DMS53 treated with DMSO at 0.1 percent for 48 hours (cell line): ENCODE measurements at regions not wholly inside any gene's neighbourhood (a gene's known extent, or its start where the extent isn't known, plus 50 kb on each side); places are given as distances from the start of the nearest gene placed in this dataset.
A peak's percentile ranks its signal among the peaks of the same experiment; 100 is the strongest.
"Not testable (repeated sequence)": the region's sequence is repeated elsewhere in the genome, so short reads cannot be mapped to it uniquely, and the experiment has no call there.

Source experiments
- DNase-seq: peaks from one replicate; lab custom pipeline; 2025; ENCODE audit not compliant: unreplicated experiment; lab: John Stamatoyannopoulos, UW

- DNase-seq = no peak
Observed at GRCh38 chr3:82198009-82198408, 436.6 kb upstream of the GBE1 start.

GRCh38 chr3:82196645-82197044 lies 435.2 kb upstream of the GBE1 start:
- no peak for DNase-seq

DNA sequence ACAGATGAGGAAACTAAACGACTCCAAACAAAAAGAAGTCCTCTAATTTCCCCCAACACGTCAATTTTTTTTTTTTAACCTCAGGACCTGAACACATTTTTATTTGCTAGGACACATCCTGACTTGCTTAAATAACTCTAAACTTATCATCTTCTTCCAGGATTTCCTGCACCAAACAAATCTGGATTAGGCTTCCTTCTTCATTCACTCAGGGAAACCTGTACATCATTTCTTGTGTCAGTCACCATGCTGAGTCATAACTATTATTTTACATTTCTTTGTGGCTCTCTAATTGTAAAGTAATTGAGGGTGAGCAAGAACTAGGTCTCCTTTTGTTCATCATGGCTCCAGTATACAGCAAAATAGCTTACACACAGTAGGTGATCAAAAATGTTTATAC lies 433.4 kb upstream of the GBE1 start:
- DNase-seq = no peak

DNA sequence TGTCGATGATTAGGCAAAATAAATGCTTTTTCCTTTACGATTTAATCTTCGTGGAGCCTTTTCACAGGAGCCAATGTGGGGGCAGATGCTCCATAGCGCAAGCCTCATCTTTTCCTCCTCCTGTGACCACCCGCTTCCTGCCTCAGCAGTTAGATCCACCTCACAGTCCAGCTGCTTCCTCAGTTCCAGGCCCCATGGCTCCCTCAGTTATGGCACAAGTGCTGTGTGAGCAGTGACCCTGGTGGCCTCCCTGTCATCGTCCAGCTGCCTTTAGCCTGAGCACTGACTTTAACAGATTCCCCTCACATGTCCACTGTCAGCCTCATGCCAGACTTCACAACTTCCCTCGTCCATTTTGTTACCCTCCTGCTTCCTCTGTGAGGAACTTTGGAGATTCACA lies 424.6 kb upstream of the GBE1 start:
- no peak for DNase-seq

DNA sequence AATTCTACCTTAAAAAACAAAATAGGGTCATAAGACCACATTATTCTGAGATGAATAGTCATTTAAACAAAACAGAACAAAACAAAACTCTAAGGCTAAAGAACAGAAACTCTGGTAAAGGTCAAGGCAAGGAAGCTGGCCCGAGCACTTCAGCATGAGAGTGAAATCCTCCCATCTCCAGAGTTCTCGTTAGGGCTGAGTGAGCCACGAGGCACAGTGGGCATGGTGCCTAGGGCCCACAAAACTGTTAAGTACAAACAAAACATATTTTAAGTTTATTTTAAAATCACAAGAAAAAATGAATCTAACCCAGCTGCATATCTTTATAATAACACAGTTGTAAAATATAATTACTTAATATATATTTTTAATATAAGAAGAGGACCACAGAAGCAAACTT lies 417.8 kb upstream of the GBE1 start:
- DNase-seq = no peak

DNA sequence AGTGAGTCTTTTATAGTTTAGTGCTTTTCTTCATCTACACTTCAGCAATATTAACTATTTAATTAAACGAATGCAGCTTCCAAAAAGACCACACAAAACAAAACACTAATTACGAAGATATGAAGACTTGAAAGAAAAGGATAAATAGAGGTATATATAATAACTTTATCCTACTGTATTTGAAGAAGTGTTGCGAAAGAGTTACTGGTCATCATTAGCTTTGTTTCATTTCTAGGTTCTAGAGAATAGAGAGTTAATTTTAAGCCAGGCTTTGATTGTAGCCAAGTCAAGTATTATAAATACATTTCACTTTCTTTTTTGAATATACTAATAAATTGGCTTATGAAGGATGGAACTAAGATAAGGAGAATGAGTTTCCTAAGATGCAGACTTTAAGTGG lies 416.8 kb upstream of the GBE1 start:
- no peak for DNase-seq

- no peak for DNase-seq
Observed at GRCh38 chr3:82177774-82178173, 416.3 kb upstream of the GBE1 start.

- no peak for DNase-seq
Observed at GRCh38 chr3:82165266-82165665, 403.8 kb upstream of the GBE1 start.

DNA sequence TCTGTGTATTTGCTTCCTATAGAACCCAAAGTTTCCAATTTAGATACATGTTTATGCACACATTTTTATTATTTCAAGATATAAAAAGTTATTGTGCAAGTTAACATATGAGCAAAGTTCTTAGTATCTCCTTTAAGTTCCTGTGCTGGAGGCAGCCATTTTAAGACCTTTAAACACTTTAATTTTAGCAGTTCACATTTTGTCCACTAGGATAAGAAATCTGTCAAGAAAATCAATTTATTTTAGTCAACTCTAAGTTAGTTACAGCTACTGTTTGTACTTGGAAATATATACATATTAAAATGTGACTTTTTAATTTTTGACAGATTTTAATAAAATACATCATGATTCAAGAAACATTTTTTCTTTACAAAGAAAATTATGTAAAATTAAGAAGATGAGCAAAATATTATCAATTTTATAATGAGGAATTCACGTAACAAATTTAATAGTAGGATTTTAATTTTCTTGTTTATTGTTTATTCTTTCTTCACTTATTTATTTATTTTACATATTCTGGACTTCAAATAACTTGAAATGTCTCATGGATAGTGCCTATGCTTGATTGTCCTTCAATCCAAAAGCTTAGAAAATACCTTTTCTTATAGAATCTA lies 402.6 kb upstream of the GBE1 start:
- no peak for DNase-seq

GRCh38 chr3:82157952-82158351 lies 396.5 kb upstream of the GBE1 start:
- DNase-seq = no peak

GRCh38 chr3:82153892-82154291 lies 392.4 kb upstream of the GBE1 start:
- DNase-seq = not testable (repeated sequence)

DNA sequence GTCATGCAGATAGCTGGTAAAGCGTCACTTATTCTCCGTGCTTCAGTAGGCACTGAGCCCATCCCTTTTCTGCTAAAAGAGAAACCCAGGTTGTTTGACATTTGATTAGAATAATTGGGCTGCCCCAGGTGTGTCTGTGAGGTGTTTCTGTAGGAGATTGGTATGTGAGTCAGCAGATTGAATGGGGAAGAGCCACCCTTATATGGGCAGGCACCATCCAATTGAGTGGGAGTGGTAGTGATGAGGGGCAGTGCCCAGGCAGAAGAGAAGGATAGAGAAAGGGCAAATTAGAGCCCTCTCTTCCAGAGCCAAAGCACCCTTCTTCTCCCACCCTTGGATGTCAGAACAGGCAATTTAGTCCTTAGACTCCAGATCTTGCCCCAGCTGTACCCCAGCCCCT lies 384.3 kb upstream of the GBE1 start:
- DNase-seq = no peak

DNA sequence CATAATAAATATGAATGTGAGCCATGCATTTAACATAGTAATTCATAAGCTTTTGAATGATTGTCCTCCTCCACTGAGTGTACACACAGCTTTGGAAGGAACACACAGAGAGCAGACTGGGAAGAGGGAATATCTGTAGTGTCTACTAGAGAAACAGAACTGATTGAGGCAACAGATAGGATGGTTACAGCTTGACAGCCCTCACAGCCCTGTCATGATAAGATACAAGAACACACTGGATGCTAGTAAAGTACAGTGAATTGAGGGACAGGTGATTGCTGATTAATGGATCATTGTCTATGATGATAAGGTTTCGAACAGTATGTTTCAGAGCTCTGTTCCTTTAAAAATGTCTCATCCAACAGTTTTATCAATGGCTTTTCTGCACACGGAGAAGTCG lies 383.4 kb upstream of the GBE1 start:
- DNase-seq = no peak

DNA sequence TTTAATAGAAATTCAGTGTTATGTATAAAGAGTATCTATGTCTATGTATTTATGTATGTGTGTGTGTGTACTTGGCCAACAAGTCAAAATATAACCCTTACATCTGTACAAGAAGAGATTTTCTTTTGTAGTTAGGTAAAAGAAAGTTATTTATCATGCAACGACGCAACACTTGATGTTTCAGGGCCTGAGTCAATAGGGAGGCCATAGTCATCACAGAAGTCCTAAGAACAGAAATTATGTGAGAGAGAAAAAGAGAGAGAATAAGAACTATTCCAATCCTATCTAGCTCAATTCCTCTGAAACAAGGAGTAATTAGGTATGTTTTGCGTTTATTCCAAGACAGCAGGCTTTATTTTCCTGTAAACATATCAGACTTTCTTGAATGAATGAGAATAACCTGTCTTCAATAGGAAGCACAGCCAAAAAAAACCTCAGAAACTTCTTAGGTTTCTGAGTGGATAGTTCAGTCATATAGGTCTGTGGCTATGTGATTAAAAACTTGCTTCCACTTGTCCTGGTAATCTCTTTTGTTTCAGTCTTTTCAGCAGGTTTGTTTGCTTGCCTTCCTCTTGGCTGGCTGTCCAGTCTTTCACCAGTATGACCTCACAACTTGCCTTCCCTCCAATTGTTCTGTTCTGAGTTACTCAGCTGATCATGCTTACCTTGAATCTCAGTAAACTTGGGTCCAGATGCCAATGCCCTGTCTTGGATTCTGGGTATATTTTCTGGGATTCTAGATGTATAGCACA lies 382.4 kb upstream of the GBE1 start:
- DNase-seq = no peak

DNA sequence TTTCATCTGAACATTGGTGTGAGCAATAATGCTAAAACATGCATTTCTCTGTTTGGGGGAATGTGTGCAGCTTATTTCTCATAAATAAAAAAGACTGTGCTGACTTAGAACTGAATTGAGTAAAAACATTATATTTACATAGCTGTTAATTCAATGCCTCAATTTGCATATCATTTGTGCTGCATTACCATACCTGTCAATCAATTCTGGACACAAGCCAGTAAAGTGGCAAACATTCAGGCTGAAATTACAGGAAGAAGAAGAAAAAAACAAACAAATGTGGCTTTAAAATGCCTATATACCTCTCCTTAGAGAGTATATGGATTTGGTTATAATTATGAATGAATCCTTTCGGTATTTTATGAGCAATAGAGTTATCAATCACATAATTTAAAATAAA lies 380.1 kb upstream of the GBE1 start:
- no peak for DNase-seq

DNA sequence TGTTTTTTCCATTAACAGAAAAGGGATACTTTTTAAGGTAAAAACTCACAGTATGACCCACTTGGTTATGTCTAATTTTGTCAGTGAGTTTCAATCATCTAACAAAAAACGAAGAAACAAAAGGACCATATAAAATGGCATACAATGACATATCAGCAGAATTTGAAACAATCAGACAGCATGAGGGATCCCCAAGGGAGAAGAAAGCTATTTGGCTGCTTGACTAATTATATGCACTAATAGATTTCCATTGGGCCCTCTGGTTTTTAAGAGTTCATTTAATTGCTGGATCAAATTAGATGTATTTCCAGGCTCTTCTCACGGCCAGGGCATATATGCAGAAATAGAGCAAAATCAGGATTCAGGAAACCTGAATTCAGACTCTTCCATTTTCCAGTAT lies 376.4 kb upstream of the GBE1 start:
- no peak for DNase-seq

DNA sequence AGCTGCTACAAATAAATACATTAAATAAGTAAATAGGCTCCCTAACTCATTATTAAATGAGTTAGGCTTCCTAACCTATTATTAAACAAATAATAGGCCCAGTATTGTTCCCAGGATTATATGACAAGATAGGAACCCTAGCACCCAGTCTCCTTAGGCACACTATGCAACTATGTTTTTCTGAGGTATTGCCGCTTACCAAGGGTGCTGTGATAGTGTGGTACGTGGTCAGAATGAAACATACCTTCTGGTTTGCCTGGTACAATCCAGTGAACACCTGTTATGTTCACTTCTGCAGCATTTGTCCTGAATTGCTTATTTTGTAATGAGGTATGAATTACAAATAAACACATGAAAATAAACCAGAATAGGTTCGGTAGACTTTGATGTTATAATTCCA lies 375.6 kb upstream of the GBE1 start:
- no peak for DNase-seq

DNA sequence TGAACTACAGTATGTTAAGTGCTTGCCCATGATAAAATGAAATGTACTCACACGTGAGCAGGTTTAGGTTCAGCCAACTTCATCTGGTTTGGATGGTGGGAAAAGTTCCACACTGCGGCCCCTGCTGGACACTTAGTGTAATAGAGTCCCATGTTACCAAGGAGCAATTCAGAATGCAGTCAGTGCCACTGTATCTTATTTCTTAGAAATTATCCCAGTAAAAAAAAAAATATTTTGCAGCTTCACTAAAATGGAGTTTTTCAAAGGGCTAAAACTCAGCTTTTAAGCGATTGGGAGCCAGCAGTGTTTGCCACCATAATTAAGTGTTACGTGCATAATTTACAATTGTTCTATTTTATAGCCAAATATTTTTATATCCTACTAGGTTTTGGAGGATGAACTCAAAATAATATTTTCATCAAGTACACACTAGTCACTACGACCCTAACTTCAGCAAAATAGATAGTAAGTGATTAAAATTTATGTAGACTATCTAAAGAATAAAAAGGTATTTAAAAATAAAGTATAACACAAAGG lies 371.7 kb upstream of the GBE1 start:
- DNase-seq = peak; percentile 19

GRCh38 chr3:82132210-82133069 lies 371.0 kb upstream of the GBE1 start:
- DNase-seq = no peak

GRCh38 chr3:82130046-82130445 lies 368.6 kb upstream of the GBE1 start:
- no peak for DNase-seq

DNA sequence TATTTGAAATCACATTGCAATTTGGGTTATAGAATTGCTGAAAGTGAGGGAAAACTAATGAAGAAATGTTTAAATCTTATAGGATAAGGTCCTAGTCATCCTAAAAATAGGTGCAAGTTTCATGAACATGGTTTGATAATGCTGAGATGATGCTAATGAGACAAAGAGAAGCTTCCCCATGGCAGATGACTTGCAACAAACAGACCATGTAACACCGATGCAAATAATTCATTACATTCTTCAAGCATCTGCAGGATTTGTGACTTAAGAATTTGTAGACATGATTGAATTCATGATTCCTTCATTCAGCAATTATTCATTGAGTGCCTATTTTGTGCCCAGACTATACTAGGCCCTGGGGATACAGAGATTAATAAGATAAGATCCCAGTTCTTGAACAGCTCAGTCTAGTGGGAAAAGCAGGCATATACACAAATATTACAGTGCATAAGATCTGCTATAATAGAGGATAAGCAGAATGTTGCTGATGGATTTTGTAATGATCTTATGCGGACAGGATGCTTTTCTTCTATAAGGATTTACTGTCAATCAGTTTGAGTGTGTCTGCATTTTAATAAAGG lies 367.9 kb upstream of the GBE1 start:
- DNase-seq = no peak
